Pancreas (tissue), 10 donors: ENCODE measurements at regions not wholly inside any gene's neighbourhood (a gene's known extent, or its start where the extent isn't known, plus 50 kb on each side); places are given as distances from the start of the nearest gene placed in this dataset.
A peak's percentile ranks its signal among the peaks of the same experiment; 100 is the strongest.
"Not testable (repeated sequence)": the region's sequence is repeated elsewhere in the genome, so short reads cannot be mapped to it uniquely, and the experiment has no call there.

Experiments
- ATAC-seq, 4 donors: fragments of 200-7000 bp; cut with Tn5 transposase; one replicate each; pipeline versions ENCODE4 v1.8.0 to v1.9.1; 2020; ENCODE audit warnings: mild to moderate bottlenecking in 4 of 4, moderate library complexity in 4 of 4
- DNase-seq, 6 donors: peaks; one replicate each; pipeline ENCODE4 v3.0.0-alpha.2; 2020
- FAIRE-seq: peaks from 2 replicates; lab custom pipeline; 2012; peaks lifted over from hg19 to GRCh38; lab: Jason Lieb, UNC
- H3K27ac ChIP-seq, 4 donors: fragments of 200-600 bp; sonication (generic); 1 replicate in 3 of 4; 2 replicates in 1 of 4; pipeline versions ENCODE4 v1.5.0 to v1.8.0; 2020
- H3K27me3 ChIP-seq, 4 donors: fragments of 200-600 bp; one replicate each; pipeline ENCODE4 v1.8.0; 2021
- H3K36me3 ChIP-seq, 3 donors: fragments of 200-600 bp; sonication (generic) in 1 of 3; one replicate each; pipeline versions ENCODE4 v1.5.0 to v1.8.0; 2020 to 2021
- H3K4me1 ChIP-seq, 3 donors: fragments of 200-600 bp; one replicate each; pipeline ENCODE4 v1.8.0; 2021
- H3K4me3 ChIP-seq, 4 donors: fragments of 200-600 bp; sonication (generic) in 2 of 4; one replicate each; pipeline versions ENCODE4 v1.5.0 to v1.8.0; 2020 to 2021
- H3K9me3 ChIP-seq, 4 donors: fragments of 200-600 bp; one replicate each; pipeline ENCODE4 v1.8.0; 2021
- CTCF ChIP-seq, 4 donors: fragments of 200-600 bp; sonication (generic) in 3 of 4; IDR thresholded peaks; one replicate each; pipeline versions ENCODE4 v1.5.0 to v1.8.0; 2021; ENCODE audit warnings: antibody characterized with exemption in 4 of 4
- WGBS, 2 donors: extraction: QIAGEN DNeasy Blood & Tissue Kit; methylation state at CpG; one replicate each; pipeline ENCODE4 v1.1.7; 2013; 5-methylcytosine and 5-hydroxymethylcytosine counted together
- intact Hi-C, 3 donors: fragments of 100-400 bp; cut with DNase I; formaldehyde crosslinking; loops; one replicate each; pipeline versions ENCODE4 v1.11.1 to v1.14.2; 2022
- donor health status: healthy with polysubstance abuse.
- donor health status: DM: no; HTN: no; CAD: no; lungs with moderate emphysema.
- donor health status: DM: no; HTN: no; CAD: no.
- donor health status: control.
- donor health status: control.
- donor health status: Bipolar disorder and iron deficiency.
- donor health status: DM: yes; HTN: yes; CAD: no.
- donor health status: DM: no; HTN: no; CAD: no.
- donor health status: DM: no; HTN: no; CAD: no.
- donor health status: DM: yes; HTN: yes; CAD: no.

- FAIRE-seq, H3K4me3 ChIP-seq, H3K27me3 ChIP-seq, intact Hi-C loops, H3K4me1 ChIP-seq, H3K27ac ChIP-seq, H3K9me3 ChIP-seq, H3K36me3 ChIP-seq: not testable (repeated sequence)
- 4 to 7% methylated on average over 4 of the region's 4 CpGs for WGBS, 2 donors
- DNase-seq (peak in 4 of 6 donors; percentile 23 to 52 (median 26)), ATAC-seq (peak in 1 of 4 donors; percentile 42)
These were observed 295.4 kb downstream of the RPIA start for GRCh38 chr2:88986721-88987330.

- FAIRE-seq, H3K27me3 ChIP-seq, ATAC-seq, H3K36me3 ChIP-seq, H3K4me3 ChIP-seq, intact Hi-C loops, H3K4me1 ChIP-seq, H3K9me3 ChIP-seq, DNase-seq, H3K27ac ChIP-seq: not testable (repeated sequence)
These were observed 297.1 kb downstream of the RPIA start for GRCh38 chr2:88988617-88989016.

- WGBS, 2 donors, result 67 to 79% methylated on average over 3 of the region's 3 CpGs
- intact Hi-C loops, result not testable (repeated sequence)
These were observed 301.3 kb downstream of the RPIA start for GRCh38 chr2:88992819-88993218.

GRCh38 chr2:88994856-88995255, 303.4 kb downstream of the RPIA start:
- FAIRE-seq, intact Hi-C loops, H3K4me1 ChIP-seq, H3K4me3 ChIP-seq, H3K27ac ChIP-seq, DNase-seq, H3K9me3 ChIP-seq, ATAC-seq, H3K27me3 ChIP-seq, H3K36me3 ChIP-seq: not testable (repeated sequence)
- WGBS, 2 donors, result no CpG with 5 or more reads among the region's 1 CpG

More at GRCh38 chr2:88992819-88993218, 301.3 kb downstream of the RPIA start:
- not testable (repeated sequence) for FAIRE-seq, H3K27ac ChIP-seq, H3K9me3 ChIP-seq, ATAC-seq, DNase-seq, H3K4me1 ChIP-seq, H3K4me3 ChIP-seq, H3K36me3 ChIP-seq, H3K27me3 ChIP-seq

GRCh38 chr2:88996588-88996987, 305.1 kb downstream of the RPIA start:
- H3K36me3 ChIP-seq, H3K4me1 ChIP-seq, FAIRE-seq, H3K4me3 ChIP-seq, H3K27ac ChIP-seq, H3K27me3 ChIP-seq, intact Hi-C loops, ATAC-seq, DNase-seq, H3K9me3 ChIP-seq: not testable (repeated sequence)

GRCh38 chr2:88999365-88999764, 307.9 kb downstream of the RPIA start:
- no peak for FAIRE-seq

GRCh38 chr2:89000235-89000634, 308.8 kb downstream of the RPIA start:
- FAIRE-seq (no peak), DNase-seq (no peak), ATAC-seq (no peak)
- no peaks in the 10 kb centered on the region for H3K36me3 ChIP-seq
- H3K9me3 ChIP-seq, result no peaks in the 10 kb centered on the region
- WGBS, 2 donors, result 63 to 67% methylated on average over 5 of the region's 5 CpGs
- H3K4me3 ChIP-seq, result no peak overlapping the region
- H3K27me3 ChIP-seq, result no peaks in the 10 kb centered on the region
- no peaks in the 10 kb centered on the region for H3K4me1 ChIP-seq
- intact Hi-C loops, result no loop called here
- H3K27ac ChIP-seq, result no peak overlapping the region
- no peak for TF ChIP-seq CTCF (IDR thresholded peaks at IDR 0.05)

More at GRCh38 chr2:88999365-88999764, 307.9 kb downstream of the RPIA start:
- intact Hi-C loops, result no loop called here
- DNase-seq, result no peak
- H3K36me3 ChIP-seq, result no peaks in the 10 kb centered on the region
- no peak for TF ChIP-seq CTCF (IDR thresholded peaks at IDR 0.05)
- ATAC-seq, result no peak
- 71 to 75% methylated on average over 10 of the region's 10 CpGs for WGBS, 2 donors
- H3K27ac ChIP-seq, result no peak overlapping the region
- H3K9me3 ChIP-seq, result no peaks in the 10 kb centered on the region
- H3K27me3 ChIP-seq, result no peaks in the 10 kb centered on the region
- no peak overlapping the region for H3K4me3 ChIP-seq
- no peaks in the 10 kb centered on the region for H3K4me1 ChIP-seq

GRCh38 chr2:89004238-89004637, 312.8 kb downstream of the RPIA start:
- DNase-seq, ATAC-seq, H3K27me3 ChIP-seq, H3K27ac ChIP-seq, H3K9me3 ChIP-seq, H3K4me3 ChIP-seq, H3K36me3 ChIP-seq, H3K4me1 ChIP-seq, intact Hi-C loops, FAIRE-seq: not testable (repeated sequence)
- 29 to 35% methylated on average over 1 of the region's 1 CpG for WGBS, 2 donors

- H3K27ac ChIP-seq, H3K36me3 ChIP-seq, H3K4me1 ChIP-seq, FAIRE-seq, H3K27me3 ChIP-seq, ATAC-seq, H3K4me3 ChIP-seq, H3K9me3 ChIP-seq, intact Hi-C loops, DNase-seq: not testable (repeated sequence)
- 38 to 45% methylated on average over 3 of the region's 4 CpGs for WGBS, 2 donors
These were observed 329.1 kb downstream of the RPIA start for GRCh38 chr2:89020566-89020965.

- H3K27me3 ChIP-seq, H3K4me3 ChIP-seq, ATAC-seq, H3K36me3 ChIP-seq, FAIRE-seq, H3K27ac ChIP-seq, H3K4me1 ChIP-seq, DNase-seq, H3K9me3 ChIP-seq, intact Hi-C loops: not testable (repeated sequence)
- 56 to 67% methylated on average over 2 of the region's 2 CpGs for WGBS, 2 donors
These were observed 334.8 kb downstream of the RPIA start for GRCh38 chr2:89026296-89026695.

- H3K4me3 ChIP-seq, H3K9me3 ChIP-seq, ATAC-seq, H3K27ac ChIP-seq, H3K4me1 ChIP-seq, H3K27me3 ChIP-seq, FAIRE-seq, DNase-seq, intact Hi-C loops, H3K36me3 ChIP-seq: not testable (repeated sequence)
- WGBS, 2 donors, result 29 to 43% methylated on average over 2 of the region's 2 CpGs
These were observed 335.6 kb downstream of the RPIA start for GRCh38 chr2:89027115-89027514.
